SK-N-SH (cell line): ENCODE measurements at regions not wholly inside any gene's neighbourhood (a gene's known extent, or its start where the extent isn't known, plus 50 kb on each side); places are given as distances from the start of the nearest gene placed in this dataset.

Experiments
- CTCF ChIA-PET: fragments of 300-600, 350-600 bp; formaldehyde crosslinking; extraction: SDS; loops from one replicate; lab custom pipeline; 2021; lab: Yijun Ruan, JAX
- POLR2A ChIA-PET: fragments of 350-600 bp; sonication (Branson Sonifier 250); formaldehyde crosslinking; extraction: SDS; loops from one replicate; lab custom pipeline; 2020; ENCODE audit warnings: antibody characterized with exemption, inconsistent platforms; lab: Yijun Ruan, JAX
- DNase-seq: peaks from one replicate; pipeline ENCODE4 v3.0.0; 2012
- H2AFZ ChIP-seq: fragments of 200-600 bp; sonication (generic); 2 replicates; pipeline ENCODE4 v1.8.1; 2016; ENCODE audit warnings: antibody characterized with exemption, mild to moderate bottlenecking, low read depth
- H3F3A ChIP-seq: fragments of 200-600 bp; sonication (generic); replicated peaks from 2 replicates; pipeline ENCODE3; 2016; ENCODE audit warnings: antibody characterized with exemption, mild to moderate bottlenecking; ENCODE audit not compliant: insufficient read depth
- H3K27ac ChIP-seq, 2 experiments: fragments of 200-500 bp in 1 of 2; fragments of 200-600 bp in 1 of 2; sonication (Bioruptor generic) in 1 of 2; sonication (generic), shearing (Covaris generic) in 1 of 2; 2 replicates each; pipeline versions ENCODE4 v1.5.1 to v1.6.1; 2014 to 2016; ENCODE audit warnings: low read depth in 2 of 2, inconsistent platforms in 1 of 2, low read length in 1 of 2, mild to moderate bottlenecking in 1 of 2, mixed read lengths in 1 of 2
- H3K27me3 ChIP-seq: fragments of 200-600 bp; sonication (generic), shearing (Covaris generic); 2 replicates; pipeline ENCODE4 v1.6.1; 2016; ENCODE audit warnings: mixed run types; ENCODE audit not compliant: insufficient read depth
- H3K36me3 ChIP-seq, 2 experiments: fragments of 200-500 bp in 1 of 2; fragments of 200-600 bp in 1 of 2; sonication (Bioruptor generic) in 1 of 2; sonication (generic) in 1 of 2; replicated peaks in 1 of 2; 2 replicates each; pipeline versions ENCODE3 to v1.5.1; 2014 to 2016; ENCODE audit warnings: low read length in 1 of 2, mild to moderate bottlenecking in 1 of 2; ENCODE audit not compliant: insufficient read depth in 2 of 2, control insufficient read depth in 1 of 2
- H3K4me1 ChIP-seq, 2 experiments: fragments of 200-500 bp in 1 of 2; fragments of 200-600 bp in 1 of 2; sonication (Bioruptor generic) in 1 of 2; sonication (generic), shearing (Covaris generic) in 1 of 2; 2 replicates each; pipeline versions ENCODE4 v1.5.1 to v1.6.1; 2014 to 2016; ENCODE audit warnings: low read depth in 1 of 2, low read length in 1 of 2, mixed run types in 1 of 2; ENCODE audit not compliant: insufficient read depth in 2 of 2, control insufficient read depth in 1 of 2
- H3K4me2 ChIP-seq: fragments of 200-600 bp; sonication (generic), shearing (Covaris generic); 2 replicates; pipeline ENCODE4 v1.6.1; 2017; ENCODE audit warnings: mixed run types
- H3K4me3 ChIP-seq, 2 experiments: fragments of 200-500 bp in 1 of 2; fragments of 200-600 bp in 1 of 2; sonication (Bioruptor generic) in 1 of 2; sonication (generic), shearing (Covaris generic) in 1 of 2; 2 replicates each; pipeline versions ENCODE4 v1.5.1 to v1.8.1; 2014 to 2016; ENCODE audit warnings: low read depth in 2 of 2, inconsistent platforms in 1 of 2, low read length in 1 of 2, mild to moderate bottlenecking in 1 of 2, mixed read lengths in 1 of 2, moderate library complexity in 1 of 2
- H3K79me2 ChIP-seq: fragments of 200-600 bp; sonication (generic); 2 replicates; pipeline ENCODE4 v1.8.1; 2017; ENCODE audit warnings: mild to moderate bottlenecking; ENCODE audit not compliant: insufficient read depth
- H3K9ac ChIP-seq: fragments of 200-600 bp; sonication (generic); 2 replicates; pipeline ENCODE4 v1.6.1; 2017; ENCODE audit warnings: mixed run types
- H3K9me2 ChIP-seq: fragments of 200-600 bp; sonication (generic); 2 replicates; pipeline ENCODE4 v1.6.1; 2017; ENCODE audit warnings: mixed run types
- H3K9me3 ChIP-seq: fragments of 200-600 bp; sonication (generic); 2 replicates; pipeline ENCODE4 v1.6.1; 2017; ENCODE audit warnings: mixed run types, mild to moderate bottlenecking, moderate library complexity
- H4K20me1 ChIP-seq: fragments of 200-600 bp; sonication (generic); 2 replicates; pipeline ENCODE4 v1.6.1; 2017; ENCODE audit warnings: mild to moderate bottlenecking, mixed run types; ENCODE audit not compliant: insufficient read depth
- CHD2 ChIP-seq: fragments of 150-350 bp; IDR thresholded peaks from 2 replicates; pipeline ENCODE4 v1.6.1; 2018; ENCODE audit warnings: low read length; ENCODE audit not compliant: partially characterized antibody
- EP300 ChIP-seq, 2 experiments: IDR thresholded peaks; 2 replicates each; pipeline versions ENCODE4 v1.4.0 to v1.6.1; 2012; ENCODE audit warnings: borderline replicate concordance in 1 of 2, low read depth in 1 of 2, low read length in 1 of 2
- EZH2phosphoT487 ChIP-seq: fragments of 200-600 bp; sonication (generic); IDR thresholded peaks from 2 replicates; pipeline ENCODE4 v1.6.1; 2017; ENCODE audit warnings: low read depth, mixed run types, mild to moderate bottlenecking, antibody characterized with exemption, moderate library complexity, borderline replicate concordance
- FOXJ3 ChIP-seq: sonication (generic); formaldehyde crosslinking; IDR thresholded peaks from 2 replicates; pipeline ENCODE4 v1.5.1; 2020; ENCODE audit warnings: mild to moderate bottlenecking, missing genetic modification reagents
- GATA2 ChIP-seq: sonication (generic); formaldehyde crosslinking; IDR thresholded peaks from 2 replicates; pipeline ENCODE4 v1.5.0; 2020; ENCODE audit warnings: mild to moderate bottlenecking, missing genetic modification reagents
- JUND ChIP-seq: IDR thresholded peaks from 2 replicates; pipeline ENCODE4 v1.4.0; 2012
- MEF2A ChIP-seq: IDR thresholded peaks from 2 replicates; pipeline ENCODE4 v1.4.0; 2012; ENCODE audit warnings: low read depth, borderline replicate concordance
- NRF1 ChIP-seq: IDR thresholded peaks from 2 replicates; pipeline ENCODE4 v1.6.1; 2012; ENCODE audit warnings: low read depth, mild to moderate bottlenecking, low read length
- RFX5 ChIP-seq: IDR thresholded peaks from 2 replicates; pipeline ENCODE4 v1.6.1; 2012; ENCODE audit warnings: mild to moderate bottlenecking, improper control_type of control experiment, low read length
- TAF1 ChIP-seq: IDR thresholded peaks from 2 replicates; pipeline ENCODE4 v1.6.1; 2012; ENCODE audit warnings: low read depth, mild to moderate bottlenecking, low read length, moderate library complexity, borderline replicate concordance
- TCF12 ChIP-seq: IDR thresholded peaks from 2 replicates; pipeline ENCODE4 v1.4.0; 2012
- TEAD4 ChIP-seq: IDR thresholded peaks from 2 replicates; pipeline ENCODE4 v1.4.0; 2012; ENCODE audit warnings: mild to moderate bottlenecking, borderline replicate concordance; ENCODE audit not compliant: insufficient read depth
- YY1 ChIP-seq: IDR thresholded peaks from 2 replicates; pipeline ENCODE4 v1.4.0; 2012; ENCODE audit warnings: low read depth, mild to moderate bottlenecking
- WGBS: methylation state at CpG from one replicate; pipeline ENCODE4 v1.1.6; 2017; ENCODE audit warnings: low lambda C conversion rate; 5-methylcytosine and 5-hydroxymethylcytosine counted together
- TF ChIP-seq, protein P1 (sequence below): IDR thresholded peaks from 2 replicates; pipeline ENCODE4 v1.6.1; 2012; ENCODE audit warnings: mild to moderate bottlenecking, low read depth, low read length, moderate library complexity
- TF ChIP-seq, protein P2 (sequence below): fragments of 150-350 bp; IDR thresholded peaks from 2 replicates; pipeline ENCODE4 v1.6.1; 2016; ENCODE audit warnings: mild to moderate bottlenecking, low read depth, low read length
- TF ChIP-seq, protein P3 (sequence below): IDR thresholded peaks from 2 replicates; pipeline ENCODE4 v1.4.0; 2012; ENCODE audit warnings: low read depth
- TF ChIP-seq, protein P4 (sequence below): fragments of 150-350 bp; IDR thresholded peaks from 2 replicates; pipeline ENCODE4 v1.6.1; 2017; ENCODE audit warnings: antibody characterized with exemption, low read length, low read depth, borderline replicate concordance

DNA sequence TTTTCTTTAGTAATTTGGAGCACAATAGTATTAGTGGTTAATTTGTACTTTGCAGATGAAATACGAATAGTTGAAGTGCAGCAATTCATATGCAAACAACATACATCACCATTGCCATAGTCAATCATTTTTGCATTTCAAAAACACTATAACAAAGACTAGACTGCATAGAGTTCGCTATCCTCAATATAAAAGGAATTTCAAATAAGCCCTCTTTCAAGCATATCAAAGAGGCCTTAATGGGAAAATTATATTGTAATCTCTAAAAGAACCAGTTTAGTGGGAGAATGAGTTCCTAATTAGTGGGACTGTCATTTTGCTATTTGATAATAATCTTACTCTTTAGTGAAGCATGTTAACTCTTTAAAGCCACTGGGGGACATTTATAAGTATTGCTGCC is 2302.3 kb upstream of the C9orf72 start:
- DNase-seq = no peak
- Histone ChIP-seq H3K4me3 (no peak overlapping the region), H3K27me3 (no peaks in the 10 kb centered on the region), H3K79me2 (no peaks in the 10 kb centered on the region), H3K4me1 (no peaks in the 10 kb centered on the region), H3K9me2 (no peaks in the 10 kb centered on the region), H3K27ac (no peak overlapping the region), H3K9me3 (no peaks in the 10 kb centered on the region), H3F3A (no peaks in the 10 kb centered on the region), H4K20me1 (no peaks in the 10 kb centered on the region), H3K9ac (no peak overlapping the region), H2AFZ (no peak overlapping the region), H3K4me2 (no peak overlapping the region), H3K36me3 (no peaks in the 10 kb centered on the region)
- TF ChIP-seq, protein P1, sequence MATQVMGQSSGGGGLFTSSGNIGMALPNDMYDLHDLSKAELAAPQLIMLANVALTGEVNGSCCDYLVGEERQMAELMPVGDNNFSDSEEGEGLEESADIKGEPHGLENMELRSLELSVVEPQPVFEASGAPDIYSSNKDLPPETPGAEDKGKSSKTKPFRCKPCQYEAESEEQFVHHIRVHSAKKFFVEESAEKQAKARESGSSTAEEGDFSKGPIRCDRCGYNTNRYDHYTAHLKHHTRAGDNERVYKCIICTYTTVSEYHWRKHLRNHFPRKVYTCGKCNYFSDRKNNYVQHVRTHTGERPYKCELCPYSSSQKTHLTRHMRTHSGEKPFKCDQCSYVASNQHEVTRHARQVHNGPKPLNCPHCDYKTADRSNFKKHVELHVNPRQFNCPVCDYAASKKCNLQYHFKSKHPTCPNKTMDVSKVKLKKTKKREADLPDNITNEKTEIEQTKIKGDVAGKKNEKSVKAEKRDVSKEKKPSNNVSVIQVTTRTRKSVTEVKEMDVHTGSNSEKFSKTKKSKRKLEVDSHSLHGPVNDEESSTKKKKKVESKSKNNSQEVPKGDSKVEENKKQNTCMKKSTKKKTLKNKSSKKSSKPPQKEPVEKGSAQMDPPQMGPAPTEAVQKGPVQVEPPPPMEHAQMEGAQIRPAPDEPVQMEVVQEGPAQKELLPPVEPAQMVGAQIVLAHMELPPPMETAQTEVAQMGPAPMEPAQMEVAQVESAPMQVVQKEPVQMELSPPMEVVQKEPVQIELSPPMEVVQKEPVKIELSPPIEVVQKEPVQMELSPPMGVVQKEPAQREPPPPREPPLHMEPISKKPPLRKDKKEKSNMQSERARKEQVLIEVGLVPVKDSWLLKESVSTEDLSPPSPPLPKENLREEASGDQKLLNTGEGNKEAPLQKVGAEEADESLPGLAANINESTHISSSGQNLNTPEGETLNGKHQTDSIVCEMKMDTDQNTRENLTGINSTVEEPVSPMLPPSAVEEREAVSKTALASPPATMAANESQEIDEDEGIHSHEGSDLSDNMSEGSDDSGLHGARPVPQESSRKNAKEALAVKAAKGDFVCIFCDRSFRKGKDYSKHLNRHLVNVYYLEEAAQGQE = no peak
- TF ChIP-seq RFX5 (no peak), YY1 (no peak), GATA2 (CRISPR knock-in tag) (no peak), EP300 (IDR thresholded peaks at IDR 0.05; ENCODE audit: borderline replicate concordance in 1 of 2, low read depth in 1 of 2, low read length in 1 of 2) (no peak), MEF2A (no peak), NRF1 (no peak), JUND (no peak), TCF12 (no peak), CHD2 (no peak), FOXJ3 (CRISPR knock-in tag) (no peak), TAF1 (no peak), EZH2phosphoT487 (no peak), TEAD4 (no peak)
- TF ChIP-seq, protein P2, sequence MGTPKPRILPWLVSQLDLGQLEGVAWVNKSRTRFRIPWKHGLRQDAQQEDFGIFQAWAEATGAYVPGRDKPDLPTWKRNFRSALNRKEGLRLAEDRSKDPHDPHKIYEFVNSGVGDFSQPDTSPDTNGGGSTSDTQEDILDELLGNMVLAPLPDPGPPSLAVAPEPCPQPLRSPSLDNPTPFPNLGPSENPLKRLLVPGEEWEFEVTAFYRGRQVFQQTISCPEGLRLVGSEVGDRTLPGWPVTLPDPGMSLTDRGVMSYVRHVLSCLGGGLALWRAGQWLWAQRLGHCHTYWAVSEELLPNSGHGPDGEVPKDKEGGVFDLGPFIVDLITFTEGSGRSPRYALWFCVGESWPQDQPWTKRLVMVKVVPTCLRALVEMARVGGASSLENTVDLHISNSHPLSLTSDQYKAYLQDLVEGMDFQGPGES = no peak
- TF ChIP-seq, protein P3, sequence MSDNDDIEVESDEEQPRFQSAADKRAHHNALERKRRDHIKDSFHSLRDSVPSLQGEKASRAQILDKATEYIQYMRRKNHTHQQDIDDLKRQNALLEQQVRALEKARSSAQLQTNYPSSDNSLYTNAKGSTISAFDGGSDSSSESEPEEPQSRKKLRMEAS = no peak
- TF ChIP-seq, protein P4, sequence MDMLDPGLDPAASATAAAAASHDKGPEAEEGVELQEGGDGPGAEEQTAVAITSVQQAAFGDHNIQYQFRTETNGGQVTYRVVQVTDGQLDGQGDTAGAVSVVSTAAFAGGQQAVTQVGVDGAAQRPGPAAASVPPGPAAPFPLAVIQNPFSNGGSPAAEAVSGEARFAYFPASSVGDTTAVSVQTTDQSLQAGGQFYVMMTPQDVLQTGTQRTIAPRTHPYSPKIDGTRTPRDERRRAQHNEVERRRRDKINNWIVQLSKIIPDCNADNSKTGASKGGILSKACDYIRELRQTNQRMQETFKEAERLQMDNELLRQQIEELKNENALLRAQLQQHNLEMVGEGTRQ = no peak
- WGBS = 65% methylated on average over 2 of the region's 2 CpGs
- ChIA-PET CTCF (no interaction called here), POLR2A (no interaction called here)
